ENCODE measurements at regions not wholly inside any gene's neighbourhood (a gene's known extent, or its start where the extent isn't known, plus 50 kb on each side); places are given as distances from the start of the nearest gene placed in this dataset.

DNA sequence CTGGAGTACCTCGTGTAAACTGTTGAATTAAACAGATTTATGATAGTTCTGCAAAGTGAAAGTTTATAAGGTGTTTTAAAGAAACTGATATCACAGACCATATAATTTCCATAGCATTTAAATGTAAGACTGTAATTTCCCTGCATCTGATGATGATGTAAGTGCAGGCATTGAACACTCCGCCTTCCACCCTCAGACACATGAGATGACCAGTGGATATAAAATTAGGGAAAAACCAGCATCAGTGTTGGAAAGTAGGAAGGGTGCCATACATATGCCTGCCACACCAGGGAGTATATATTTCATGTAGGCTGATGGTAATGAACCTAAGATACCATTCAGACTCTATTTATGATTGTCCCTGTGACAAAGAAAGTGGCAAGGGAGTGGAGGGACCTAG is 519.2 kb downstream of the ACTL7B start:
- H3K4me1 ChIP-seq (ENCODE audit: low read depth): no peaks in the 10 kb centered on the region
- no peak overlapping the region for H3K27ac ChIP-seq
- no peak overlapping the region for H3K4me3 ChIP-seq
- H3K36me3 ChIP-seq: no peaks in the 10 kb centered on the region
- TF ChIP-seq, protein P1, sequence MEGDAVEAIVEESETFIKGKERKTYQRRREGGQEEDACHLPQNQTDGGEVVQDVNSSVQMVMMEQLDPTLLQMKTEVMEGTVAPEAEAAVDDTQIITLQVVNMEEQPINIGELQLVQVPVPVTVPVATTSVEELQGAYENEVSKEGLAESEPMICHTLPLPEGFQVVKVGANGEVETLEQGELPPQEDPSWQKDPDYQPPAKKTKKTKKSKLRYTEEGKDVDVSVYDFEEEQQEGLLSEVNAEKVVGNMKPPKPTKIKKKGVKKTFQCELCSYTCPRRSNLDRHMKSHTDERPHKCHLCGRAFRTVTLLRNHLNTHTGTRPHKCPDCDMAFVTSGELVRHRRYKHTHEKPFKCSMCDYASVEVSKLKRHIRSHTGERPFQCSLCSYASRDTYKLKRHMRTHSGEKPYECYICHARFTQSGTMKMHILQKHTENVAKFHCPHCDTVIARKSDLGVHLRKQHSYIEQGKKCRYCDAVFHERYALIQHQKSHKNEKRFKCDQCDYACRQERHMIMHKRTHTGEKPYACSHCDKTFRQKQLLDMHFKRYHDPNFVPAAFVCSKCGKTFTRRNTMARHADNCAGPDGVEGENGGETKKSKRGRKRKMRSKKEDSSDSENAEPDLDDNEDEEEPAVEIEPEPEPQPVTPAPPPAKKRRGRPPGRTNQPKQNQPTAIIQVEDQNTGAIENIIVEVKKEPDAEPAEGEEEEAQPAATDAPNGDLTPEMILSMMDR (IDR thresholded peaks at IDR 0.05; ENCODE audit: low read depth, low read length): no peak
- no peaks in the 10 kb centered on the region for H3K9me3 ChIP-seq (ENCODE audit: low read depth)
- H3K27me3 ChIP-seq: no peaks in the 10 kb centered on the region
- DNase-seq (ENCODE audit: low read depth in 1 of 2, low spot score in 1 of 2): no peak

DNA sequence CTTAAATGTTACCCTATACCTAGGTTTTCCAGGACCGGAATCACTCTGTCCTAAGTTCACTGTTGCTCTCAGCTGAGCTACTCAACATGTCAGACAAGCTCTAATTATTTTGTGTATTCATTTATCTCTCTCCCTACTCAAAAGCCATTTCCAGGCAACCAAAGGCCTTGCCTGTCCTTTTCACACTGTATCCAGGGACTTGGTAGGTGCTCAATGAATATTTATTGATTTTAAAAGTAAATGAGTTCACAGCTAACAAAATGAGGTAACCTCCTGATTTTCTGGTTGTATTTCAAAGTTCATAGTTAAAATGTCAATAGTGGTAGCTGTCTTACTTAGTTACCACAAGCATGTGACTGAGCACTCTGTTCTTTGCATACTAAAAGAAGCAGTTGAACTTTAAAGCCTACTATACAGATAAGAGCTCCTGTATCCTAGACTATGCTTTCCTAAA is 522.2 kb downstream of the ACTL7B start:
- DNase-seq (ENCODE audit: low read depth in 1 of 2, low spot score in 1 of 2): no peak
- TF ChIP-seq, protein P1 (IDR thresholded peaks at IDR 0.05; ENCODE audit: low read depth, low read length): no peak
- H3K9me3 ChIP-seq (ENCODE audit: low read depth): no peaks in the 10 kb centered on the region
- no peak overlapping the region for H3K27ac ChIP-seq
- H3K27me3 ChIP-seq: no peaks in the 10 kb centered on the region
- no peaks in the 10 kb centered on the region for H3K4me1 ChIP-seq (ENCODE audit: low read depth)
- no peak overlapping the region for H3K4me3 ChIP-seq
- no peaks in the 10 kb centered on the region for H3K36me3 ChIP-seq

DNA sequence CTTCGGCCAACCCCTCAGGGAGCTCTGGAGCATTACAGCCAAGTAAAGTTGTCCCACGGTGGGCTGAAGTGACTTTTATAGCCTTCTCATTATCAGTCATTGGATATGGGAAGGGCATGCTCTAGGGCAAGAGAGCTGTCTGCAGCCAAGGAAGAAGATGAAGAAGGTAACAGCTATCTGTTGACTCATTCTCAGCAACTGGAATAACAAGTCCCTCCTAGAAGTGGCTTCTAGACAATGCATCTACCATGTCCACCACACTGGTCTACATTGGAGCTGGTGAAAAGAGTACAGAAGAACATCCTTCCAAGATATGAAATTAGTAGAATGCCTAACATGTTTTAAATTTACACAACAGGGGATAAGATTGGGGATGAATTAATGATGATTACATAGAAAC is 524.2 kb downstream of the ACTL7B start:
- Histone ChIP-seq H3K4me3 (no peak overlapping the region), H3K27ac (no peak overlapping the region), H3K36me3 (no peaks in the 10 kb centered on the region), H3K4me1 (ENCODE audit: low read depth) (no peaks in the 10 kb centered on the region), H3K27me3 (no peaks in the 10 kb centered on the region), H3K9me3 (ENCODE audit: low read depth) (no peaks in the 10 kb centered on the region)
- no peak for DNase-seq (ENCODE audit: low read depth in 1 of 2, low spot score in 1 of 2)
- TF ChIP-seq, protein P1 (IDR thresholded peaks at IDR 0.05; ENCODE audit: low read depth, low read length): no peak

DNA sequence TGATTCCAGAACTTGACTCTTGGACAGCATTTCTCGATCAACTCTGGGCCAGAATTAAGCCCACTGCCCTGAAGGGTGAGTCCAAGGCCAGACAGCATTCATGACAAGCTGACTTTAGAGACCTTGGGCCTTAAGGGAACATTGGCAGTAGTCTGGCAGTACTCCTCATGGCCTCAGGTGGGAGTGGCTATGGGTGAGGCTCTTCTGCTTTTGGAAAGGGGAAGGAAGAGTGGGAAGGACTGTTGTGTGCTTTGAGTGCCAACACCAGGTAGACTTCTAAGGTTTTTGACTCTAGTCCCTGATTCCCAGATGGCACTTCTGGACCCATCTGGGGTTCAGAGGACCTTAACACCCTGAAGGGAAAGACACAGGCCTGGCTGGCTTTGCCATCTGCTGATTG is 530.4 kb downstream of the ACTL7B start:
- H3K4me3 ChIP-seq: no peak overlapping the region
- H3K4me1 ChIP-seq (ENCODE audit: low read depth): no peaks in the 10 kb centered on the region
- DNase-seq (ENCODE audit: low read depth in 1 of 2, low spot score in 1 of 2): no peak
- H3K27me3 ChIP-seq: no peaks in the 10 kb centered on the region
- no peak overlapping the region for H3K27ac ChIP-seq
- H3K9me3 ChIP-seq (ENCODE audit: low read depth): no peaks in the 10 kb centered on the region
- TF ChIP-seq, protein P1 (IDR thresholded peaks at IDR 0.05; ENCODE audit: low read depth, low read length): no peak
- no peaks in the 10 kb centered on the region for H3K36me3 ChIP-seq

DNA sequence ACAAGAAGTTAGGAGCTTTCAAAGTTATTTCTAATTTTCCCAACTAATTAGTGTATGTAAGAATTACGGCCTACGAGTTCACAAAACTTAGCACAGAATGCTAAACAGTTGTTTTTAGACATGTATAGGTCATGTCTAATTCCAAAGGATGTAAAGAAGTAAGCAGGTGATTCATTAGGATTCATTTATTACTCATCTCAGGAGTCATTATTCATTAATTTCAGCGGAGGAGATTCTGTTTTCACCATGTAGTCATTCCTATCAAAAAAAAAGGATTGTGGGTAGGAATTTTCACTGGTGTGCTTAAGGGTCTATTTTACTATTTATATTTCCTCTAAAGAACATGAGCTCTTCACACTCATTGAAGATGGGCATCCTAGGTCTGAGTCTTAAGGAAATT is 532.2 kb downstream of the ACTL7B start:
- no peaks in the 10 kb centered on the region for H3K36me3 ChIP-seq
- no peaks in the 10 kb centered on the region for H3K27me3 ChIP-seq
- TF ChIP-seq, protein P1 (IDR thresholded peaks at IDR 0.05; ENCODE audit: low read depth, low read length): no peak
- no peak overlapping the region for H3K4me3 ChIP-seq
- no peak for DNase-seq (ENCODE audit: low read depth in 1 of 2, low spot score in 1 of 2)
- no peak overlapping the region for H3K27ac ChIP-seq
- no peaks in the 10 kb centered on the region for H3K9me3 ChIP-seq (ENCODE audit: low read depth)
- H3K4me1 ChIP-seq (ENCODE audit: low read depth): no peaks in the 10 kb centered on the region
